Middle frontal gyrus (tissue), 1 donor: ENCODE measurements at regions not wholly inside any gene's neighbourhood (a gene's known extent, or its start where the extent isn't known, plus 50 kb on each side); places are given as distances from the start of the nearest gene placed in this dataset.

ENCODE experiments used
- DNase-seq: peaks from one replicate; pipeline ENCODE4 v3.0.0-alpha.2; 2015; ENCODE audit warnings: low spot score; ENCODE audit errors: extremely low spot score

DNA sequence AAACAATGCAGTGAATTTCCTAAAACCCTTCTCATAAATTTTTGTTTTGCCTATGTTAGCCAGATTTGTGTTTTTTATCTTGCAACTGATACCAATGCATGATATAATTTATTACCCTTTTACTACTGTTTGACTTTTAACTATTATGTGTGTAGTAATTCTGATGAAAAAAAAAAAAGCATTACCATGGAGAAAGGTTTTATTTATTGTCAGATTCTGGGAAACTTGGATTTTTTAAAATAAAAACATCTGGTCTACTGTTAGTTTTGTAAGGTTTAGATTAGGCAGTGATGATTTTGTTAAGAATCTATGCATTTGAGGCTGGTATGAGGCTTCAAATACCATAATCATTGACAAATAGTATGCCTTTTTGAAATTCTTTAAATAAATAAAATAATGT, 470.4 kb upstream of the ROBO1 start:
- no peak for DNase-seq

DNA sequence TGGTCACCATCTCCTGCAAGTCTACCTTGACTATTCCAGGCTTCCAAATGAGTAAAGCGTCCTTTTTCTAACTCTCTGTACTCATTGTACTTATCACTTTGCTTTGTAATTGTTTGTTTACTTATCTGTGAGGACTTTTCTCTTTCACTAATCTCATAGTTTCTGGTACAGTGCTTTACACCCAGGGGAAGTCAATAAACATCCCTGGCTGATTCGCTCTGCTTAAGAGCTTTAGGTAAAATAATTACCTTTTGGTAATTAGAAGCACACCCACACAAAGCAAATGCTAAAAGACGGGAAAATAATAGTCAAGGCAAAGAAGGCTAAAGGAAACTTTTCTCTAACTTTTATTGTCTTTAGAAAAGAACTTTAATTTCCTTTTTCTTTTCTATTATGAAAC, 466.9 kb upstream of the ROBO1 start:
- no peak for DNase-seq

DNA sequence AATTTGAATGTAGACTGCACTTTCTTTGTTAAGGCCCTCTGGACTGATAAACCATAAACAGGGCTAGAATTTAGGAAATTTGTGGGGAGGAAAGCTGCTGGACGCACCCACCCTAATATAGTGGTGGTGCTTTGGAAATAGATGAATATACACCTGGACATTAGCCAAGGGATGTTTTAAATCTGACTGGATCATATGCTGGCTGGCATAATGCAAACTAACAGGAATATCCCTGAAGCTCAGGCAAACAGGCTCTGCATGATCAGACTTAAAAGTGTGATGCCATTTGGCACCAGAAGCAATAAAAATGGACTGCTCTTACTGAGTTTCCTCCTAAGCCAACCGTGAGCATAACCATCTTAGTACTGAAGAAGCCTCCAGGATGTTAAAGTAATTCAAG, 465.8 kb upstream of the ROBO1 start:
- DNase-seq = no peak

DNA sequence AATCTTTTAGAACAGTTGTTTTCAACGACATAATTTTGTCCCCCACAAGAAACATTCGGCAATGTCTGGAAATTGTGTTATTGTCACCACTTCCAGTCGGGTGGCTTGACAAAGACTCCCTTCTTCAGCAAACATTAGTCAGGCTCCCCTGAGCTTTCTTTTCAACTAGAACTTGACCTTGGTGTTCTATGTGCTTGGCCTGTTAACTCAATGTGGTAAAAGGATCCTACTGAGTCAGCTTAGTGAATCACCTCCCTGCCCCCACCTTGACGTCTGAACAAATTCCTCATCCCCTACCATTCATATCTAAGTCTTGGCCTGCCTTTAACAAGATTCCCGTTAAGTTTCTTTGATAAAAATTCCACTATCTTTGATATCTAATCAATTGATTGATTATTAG, 465.0 kb upstream of the ROBO1 start:
- DNase-seq = no peak

DNA sequence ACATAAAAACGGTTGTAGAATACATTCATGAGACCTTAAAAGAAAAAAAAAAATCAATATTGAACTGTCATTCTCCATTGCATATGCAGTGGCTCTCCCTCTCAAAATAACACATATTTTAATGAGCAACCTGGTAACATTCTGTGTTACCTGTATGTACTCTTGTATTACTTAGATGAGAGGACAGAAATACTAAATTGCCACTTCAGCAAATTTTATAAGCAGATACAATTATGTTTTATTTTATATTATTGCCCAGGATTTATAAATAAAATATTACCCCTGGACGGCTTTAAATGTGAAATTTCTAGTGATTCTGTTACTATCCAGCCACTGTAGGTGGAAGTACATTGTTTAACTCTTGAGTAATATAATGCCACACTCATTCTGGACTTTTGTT, 463.2 kb upstream of the ROBO1 start:
- DNase-seq = no peak

DNA sequence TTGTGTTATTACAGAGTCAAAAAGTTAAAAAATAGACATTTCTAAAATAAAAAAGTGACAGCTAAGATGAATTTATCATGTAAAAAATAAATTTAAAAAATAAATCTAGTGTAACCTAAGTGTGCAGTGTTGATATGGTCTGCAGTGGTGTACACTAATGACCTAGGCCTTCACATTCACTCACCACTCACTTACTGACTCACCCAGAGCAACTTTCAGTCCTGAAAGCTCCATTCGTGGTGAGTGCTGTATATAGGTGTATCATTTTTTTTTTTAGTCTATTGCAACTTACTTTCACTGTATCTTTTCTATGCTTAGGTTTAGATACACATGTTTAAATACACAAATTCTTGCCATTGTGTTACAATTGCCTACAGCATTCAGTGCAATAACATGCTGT, 459.4 kb upstream of the ROBO1 start:
- no peak for DNase-seq

DNA sequence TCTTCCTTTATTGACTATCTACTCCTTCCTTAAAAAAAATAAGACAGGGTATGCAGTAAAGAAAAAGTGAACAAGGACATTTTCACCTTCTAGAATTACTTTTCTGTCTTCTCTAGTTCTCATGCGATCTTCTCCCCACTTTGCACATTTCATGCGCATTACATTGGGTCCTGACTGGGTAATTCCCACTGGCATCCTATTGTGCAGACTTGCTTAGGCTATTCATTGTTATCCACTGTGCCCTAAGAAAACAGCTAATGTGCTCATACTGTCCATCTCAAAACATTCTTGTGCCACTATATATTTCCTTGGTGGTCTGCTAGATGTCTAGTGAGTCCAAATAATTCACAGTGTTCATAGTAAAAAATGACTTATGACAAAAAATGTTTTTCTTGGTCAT, 447.4 kb upstream of the ROBO1 start:
- DNase-seq = no peak

DNA sequence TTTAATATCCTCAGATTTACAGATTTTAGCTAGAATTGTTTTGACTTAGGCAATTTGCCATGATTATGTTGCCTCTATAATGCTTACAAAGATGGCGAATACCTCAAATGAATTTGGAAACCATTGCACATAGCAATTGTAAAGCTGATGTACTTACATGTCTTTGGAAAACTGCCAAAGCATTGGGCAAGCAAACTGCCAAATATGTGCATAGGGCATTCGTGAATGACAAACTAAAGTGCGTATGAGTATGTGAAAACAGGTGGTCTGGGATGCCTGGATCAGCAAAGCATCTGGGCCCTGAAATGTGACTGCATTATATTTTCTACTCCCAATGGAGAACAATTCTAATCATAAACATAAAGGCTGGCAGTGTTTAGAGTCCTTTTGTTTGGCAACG, 445.3 kb upstream of the ROBO1 start:
- DNase-seq = no peak

DNA sequence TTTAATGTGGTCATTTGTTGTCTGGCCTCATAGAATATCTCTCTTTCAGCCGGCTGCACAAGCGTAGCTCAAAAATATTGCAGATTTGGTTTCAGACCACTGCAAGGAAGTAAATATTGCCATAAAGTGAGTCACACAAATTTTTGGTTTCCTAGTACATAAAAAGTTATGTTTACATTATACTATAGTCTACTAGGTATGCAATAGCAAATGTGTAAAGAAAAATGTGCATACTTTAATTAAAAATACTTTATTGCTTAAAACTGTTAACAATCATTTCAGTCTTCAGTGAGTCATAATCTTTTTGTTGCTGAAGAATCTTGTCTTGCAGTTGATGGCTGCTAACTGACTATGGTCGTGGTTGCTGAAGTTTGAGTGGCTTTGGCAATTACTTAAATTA, 425.1 kb upstream of the ROBO1 start:
- no peak for DNase-seq

DNA sequence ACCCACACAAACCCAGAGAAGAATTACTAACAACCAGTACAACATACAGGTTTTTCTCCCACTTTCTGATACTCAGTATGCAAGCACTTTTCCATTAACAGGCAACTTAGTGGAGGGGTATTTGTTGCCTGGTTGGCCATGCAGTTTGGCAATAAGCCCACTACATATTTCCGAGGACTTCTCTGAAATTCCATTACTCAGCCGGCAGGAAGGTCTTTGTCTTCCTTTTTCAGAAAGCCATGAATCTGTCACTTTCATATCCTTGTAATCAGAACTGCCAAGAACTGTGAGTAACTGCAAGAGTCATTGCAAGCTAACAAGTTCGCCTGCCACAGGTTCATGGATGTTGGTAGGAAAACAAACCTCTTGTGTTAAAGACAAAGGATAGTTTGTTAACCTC, 422.3 kb upstream of the ROBO1 start:
- no peak for DNase-seq

DNA sequence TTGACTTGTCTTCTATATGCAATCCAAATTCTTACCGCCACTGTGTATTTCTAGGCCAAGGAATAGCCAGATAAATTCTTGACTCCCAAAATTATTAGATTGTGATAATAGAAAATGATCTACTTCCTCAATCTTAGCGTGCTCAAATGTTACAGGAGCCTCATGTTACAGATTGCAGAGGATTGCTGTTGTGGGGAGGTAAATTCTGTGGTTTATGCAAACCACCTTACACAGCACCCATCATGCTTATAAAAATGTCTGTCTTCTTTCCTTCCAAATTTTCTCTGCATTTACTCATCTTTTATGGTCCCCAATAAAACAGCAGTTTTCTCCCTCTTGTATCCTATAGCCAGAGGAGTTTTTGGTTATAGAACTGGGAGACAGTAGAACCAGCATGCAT, 420.2 kb upstream of the ROBO1 start:
- no peak for DNase-seq

DNA sequence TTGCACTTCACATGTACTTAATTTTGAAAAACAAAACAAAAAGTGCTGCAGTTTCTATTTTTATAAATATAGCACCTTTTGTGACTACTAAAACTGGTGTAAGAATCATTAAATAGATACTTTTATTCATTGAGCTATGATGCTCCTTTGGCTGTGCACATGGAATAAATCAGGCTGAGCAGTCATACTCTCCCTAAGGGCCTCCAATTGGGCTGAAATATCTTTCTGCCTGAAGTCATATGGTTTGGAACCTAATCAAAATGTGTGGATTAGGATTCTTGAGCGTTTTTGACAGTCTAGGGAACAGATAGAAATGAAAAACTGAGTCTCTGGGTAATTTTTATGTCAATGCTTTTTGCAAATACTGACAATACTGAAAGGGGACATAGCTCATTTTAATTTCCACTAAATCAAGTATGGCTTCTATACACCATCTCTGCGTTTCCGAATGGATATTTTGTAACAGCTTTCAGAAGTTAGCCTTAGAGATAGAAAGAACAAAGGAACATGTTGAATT, 392.2 kb upstream of the ROBO1 start:
- DNase-seq = no peak

DNA sequence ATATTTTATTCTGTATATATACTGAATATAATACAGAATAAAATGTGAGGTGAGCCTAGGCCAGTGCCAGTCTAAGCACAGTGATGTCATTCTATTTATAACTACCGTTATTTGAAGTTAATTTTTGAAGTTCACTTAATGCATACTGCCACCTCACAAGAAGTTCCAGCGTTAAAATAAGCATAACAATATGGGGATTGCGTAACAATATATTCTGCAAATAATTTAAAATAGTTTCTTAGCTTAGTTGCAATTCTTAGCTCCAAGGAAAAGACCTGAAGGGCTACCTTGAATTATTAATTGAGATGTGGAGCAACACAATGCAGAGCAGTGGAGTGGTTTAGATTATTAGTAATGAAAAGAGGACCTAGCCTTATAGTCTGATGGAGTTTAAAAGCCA, 390.5 kb upstream of the ROBO1 start:
- no peak for DNase-seq

DNA sequence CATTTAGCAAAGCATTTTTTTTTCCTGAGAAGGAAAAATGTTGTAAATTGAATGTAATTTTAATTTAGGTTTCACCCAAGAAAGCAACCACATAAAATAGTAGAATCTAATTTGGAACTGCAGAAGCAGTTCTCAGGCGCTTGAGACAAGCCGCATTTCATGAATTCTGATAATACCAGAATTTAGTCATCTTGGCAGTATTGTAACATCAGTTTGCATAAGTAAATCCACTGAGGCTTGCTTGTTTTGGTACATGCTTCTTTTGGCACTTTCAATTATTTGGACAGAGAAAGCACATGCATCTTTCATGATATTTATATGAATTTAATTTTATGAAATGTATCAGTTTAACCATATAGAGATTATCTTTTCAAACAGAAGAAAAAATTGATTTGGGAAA, 389.7 kb upstream of the ROBO1 start:
- no peak for DNase-seq

DNA sequence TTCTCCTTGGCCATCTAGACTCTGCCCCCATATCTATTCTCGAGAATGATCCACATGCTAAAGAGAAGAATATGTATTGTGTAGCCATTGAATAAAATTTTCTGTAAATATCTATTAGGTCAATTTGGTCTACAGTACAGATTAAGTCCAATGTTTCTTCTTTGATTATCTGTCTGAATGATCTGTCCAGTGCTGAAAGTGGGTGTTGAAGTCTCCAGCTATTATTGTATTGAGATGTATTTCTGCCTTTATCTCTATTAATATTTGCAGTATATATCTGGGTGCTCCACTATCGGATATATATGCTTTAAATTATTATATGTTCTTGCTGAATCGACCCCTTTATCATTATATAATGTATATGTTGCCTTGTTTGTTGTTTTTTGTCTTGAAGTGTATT, 384.9 kb upstream of the ROBO1 start:
- no peak for DNase-seq

DNA sequence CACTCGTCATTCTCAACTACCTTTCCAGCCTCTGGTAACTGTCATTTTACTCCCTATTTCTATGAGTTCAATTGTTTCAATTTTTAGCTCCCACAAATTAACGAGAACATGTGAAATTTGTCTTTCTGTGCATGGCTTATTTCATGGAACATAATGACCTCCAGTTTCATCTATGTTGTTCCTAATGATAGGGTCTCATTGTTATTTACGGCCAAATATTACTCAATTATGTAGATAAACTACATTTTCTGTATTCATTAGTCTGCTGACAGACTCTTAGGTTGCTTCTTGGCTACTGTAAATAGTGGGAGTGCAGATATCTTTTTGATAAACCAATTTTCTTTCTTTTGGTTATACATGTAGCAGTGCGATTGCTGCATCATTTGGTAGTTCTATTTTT, 374.9 kb upstream of the ROBO1 start:
- no peak for DNase-seq

DNA sequence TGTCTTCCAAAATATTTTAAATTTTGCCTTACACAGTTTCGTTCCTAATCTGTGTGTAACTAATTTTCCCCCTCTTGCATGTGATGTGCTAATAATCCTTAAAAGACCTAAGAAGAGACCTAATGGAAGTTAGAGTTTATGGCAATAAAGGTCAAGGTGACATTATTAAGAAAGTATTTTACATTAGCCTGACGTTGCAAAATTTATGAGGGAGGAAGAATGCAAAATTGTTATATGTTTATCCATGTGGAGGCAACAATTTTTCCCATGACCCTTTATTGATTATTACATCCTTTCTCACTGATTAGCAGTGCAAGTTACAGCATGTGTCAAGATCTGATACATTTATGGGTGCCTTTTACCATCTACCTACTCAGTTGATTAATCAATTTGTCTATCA, 373.8 kb upstream of the ROBO1 start:
- no peak for DNase-seq

DNA sequence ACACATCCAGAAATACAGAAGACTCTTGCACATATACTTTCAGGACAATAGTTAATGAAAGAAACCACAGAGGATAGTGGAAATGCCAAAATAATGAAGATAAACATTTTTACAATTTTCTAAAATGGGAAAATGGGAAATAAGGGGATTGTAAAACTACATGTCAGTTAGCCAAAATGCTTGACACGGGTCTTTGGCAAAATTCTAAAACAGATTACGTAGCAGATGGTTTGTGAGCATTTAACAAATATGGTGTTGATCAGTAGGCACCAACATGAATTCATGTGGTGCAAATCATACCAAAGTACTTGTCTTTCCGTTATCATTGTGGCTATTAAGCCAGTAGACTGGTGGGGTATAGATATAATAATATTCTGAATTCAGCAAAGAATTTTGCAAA, 348.5 kb upstream of the ROBO1 start:
- no peak for DNase-seq

DNA sequence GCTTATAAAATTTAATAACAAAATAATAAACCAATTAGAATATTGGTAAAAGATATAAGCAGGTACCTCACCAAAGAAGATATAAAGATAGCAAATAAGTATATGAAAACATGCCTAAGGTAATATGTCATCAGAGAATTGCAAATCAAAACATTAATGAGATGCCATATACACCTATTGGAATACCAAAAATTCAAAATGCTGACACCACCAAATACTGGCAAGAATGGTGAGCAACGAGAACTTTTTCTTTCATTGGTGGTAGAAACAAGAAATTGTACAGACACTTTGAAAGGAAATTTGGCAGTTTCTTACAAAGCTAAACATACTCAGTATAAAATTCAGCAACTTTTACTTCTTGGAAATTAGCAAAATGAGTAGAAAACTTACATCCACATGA, 346.9 kb upstream of the ROBO1 start:
- no peak for DNase-seq

DNA sequence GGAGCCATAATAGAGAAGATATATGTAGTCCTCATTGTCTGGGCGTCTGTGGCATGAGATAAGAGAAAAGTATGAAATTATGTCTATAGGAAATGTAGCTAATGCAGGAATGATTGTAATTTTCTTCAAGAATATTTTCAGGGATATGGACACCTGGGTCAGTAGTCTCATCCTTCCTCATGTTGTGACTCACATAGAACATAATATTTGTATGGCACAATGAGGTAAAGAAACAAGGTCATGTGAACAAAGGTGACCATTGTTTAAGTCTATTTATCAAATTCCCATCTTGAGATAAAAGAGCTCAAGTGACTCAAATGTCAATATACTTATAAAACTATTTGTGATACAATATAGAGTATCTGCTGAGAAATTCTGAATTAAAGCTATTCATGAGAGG, 345.5 kb upstream of the ROBO1 start:
- no peak for DNase-seq

DNA sequence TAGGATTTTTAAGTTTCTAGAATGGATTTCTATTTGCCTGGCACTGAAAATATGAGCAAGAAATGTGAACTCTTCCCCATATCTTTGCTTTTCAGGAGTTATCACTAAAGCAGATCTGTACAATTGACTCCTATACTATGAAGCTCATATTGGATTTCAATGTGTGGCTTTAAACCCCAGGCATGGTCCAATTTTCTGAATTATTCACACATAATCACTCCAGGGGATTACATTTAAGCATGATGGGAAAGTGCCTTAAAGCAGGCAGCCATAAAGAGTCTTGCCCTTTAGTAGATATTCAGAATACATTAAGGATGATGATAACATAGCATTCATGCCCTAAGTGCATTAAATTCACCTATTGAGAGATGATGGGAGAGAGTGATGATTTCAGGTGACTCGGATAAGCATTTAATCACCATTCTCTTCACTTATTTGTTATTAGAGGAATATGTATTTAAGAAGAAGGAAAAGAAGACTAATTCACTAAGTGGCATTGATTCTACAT, 331.8 kb upstream of the ROBO1 start:
- DNase-seq = no peak

DNA sequence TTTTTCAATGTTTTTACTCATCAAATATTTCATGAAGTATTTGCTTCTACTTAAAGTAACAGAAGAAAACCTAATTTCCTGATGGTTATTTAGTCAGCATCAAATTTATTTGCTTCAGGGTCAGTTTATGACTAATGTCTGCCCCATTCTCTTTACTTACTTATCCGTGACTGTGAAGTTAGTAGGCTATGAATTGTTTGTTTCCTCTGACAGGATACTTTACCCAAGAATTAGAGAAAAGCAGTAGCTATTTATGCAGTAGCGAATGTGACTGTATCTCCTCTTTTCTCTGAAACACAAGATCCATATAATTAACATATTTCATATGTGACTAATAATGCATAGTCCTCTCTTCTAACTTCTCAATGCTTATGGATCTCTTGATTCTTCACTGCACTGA, 329.9 kb upstream of the ROBO1 start:
- no peak for DNase-seq

DNA sequence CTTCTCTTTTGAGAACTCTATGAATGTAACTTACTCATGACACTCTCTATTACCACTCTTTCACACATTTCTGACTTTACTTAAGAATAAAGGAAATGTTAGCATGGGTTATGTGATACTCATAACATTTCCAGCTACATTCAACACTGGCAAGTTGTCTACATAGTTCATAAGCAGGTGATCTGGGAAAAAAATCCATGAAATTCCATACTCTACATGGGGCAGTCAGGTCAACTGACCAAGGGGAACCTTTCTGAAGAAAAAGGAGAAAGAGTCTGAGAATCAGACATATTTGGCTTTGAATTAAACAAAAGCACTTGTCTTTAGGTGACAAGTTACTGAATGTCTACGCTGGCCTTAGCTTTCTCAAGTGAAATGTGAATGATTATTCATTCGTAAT, 329.1 kb upstream of the ROBO1 start:
- DNase-seq = no peak

DNA sequence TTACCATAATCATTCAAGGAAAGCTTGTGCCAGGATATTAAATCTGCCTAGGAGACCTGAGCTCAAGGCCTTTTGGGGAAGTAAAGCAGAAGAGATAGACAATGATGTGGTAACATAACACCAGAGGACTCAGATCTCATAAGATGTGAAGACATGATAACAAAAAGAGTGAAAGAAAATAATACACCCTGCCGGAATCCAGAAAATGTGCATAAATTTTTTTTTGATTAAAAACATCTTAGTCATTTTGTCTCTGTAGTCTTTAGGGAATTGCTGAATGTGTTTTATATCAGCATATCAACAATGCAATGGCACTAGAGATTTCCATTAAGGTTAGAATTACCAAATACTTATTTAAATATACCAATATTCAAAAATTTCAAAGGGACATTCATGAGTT, 326.8 kb upstream of the ROBO1 start:
- DNase-seq = no peak
